ENCODE measurements at regions not wholly inside any gene's neighbourhood (a gene's known extent, or its start where the extent isn't known, plus 50 kb on each side); places are given as distances from the start of the nearest gene placed in this dataset.

DNA sequence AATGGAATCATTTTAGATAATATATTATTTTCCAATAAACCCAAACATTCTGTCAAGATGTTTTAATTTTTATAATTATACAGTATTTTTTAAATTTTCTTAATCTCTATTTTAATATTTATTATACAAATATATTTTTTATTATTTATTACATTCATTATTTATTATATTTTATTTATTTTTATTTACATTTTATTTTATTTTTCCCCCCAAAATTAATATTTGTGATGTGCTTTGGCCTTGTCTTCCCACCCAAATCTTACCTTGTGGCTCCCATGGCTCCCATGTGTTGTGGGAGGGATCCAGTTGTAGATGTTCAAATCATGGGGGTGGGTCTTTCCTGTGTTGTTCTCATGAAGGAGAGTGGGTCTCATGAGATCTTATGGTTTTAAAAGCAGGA lies 382.1 kb downstream of the TLE4 start:
- no peak overlapping the region for H2BK12ac ChIP-seq (ENCODE audit: insufficient read length, low read depth, low read length)
- no peak overlapping the region for H2BK120ac ChIP-seq (ENCODE audit: low read depth, low read length, poor library complexity, severe bottlenecking)
- no peak overlapping the region for H3K4me3 Mint-ChIP-seq
- no peak overlapping the region for H4K5ac ChIP-seq (ENCODE audit: insufficient read length, low read depth, low read length)
- TF ChIP-seq, protein P1, sequence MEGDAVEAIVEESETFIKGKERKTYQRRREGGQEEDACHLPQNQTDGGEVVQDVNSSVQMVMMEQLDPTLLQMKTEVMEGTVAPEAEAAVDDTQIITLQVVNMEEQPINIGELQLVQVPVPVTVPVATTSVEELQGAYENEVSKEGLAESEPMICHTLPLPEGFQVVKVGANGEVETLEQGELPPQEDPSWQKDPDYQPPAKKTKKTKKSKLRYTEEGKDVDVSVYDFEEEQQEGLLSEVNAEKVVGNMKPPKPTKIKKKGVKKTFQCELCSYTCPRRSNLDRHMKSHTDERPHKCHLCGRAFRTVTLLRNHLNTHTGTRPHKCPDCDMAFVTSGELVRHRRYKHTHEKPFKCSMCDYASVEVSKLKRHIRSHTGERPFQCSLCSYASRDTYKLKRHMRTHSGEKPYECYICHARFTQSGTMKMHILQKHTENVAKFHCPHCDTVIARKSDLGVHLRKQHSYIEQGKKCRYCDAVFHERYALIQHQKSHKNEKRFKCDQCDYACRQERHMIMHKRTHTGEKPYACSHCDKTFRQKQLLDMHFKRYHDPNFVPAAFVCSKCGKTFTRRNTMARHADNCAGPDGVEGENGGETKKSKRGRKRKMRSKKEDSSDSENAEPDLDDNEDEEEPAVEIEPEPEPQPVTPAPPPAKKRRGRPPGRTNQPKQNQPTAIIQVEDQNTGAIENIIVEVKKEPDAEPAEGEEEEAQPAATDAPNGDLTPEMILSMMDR (conservative IDR thresholded peaks at IDR 0.05), result no peak
- no peaks in the 10 kb centered on the region for H3K4me1 Mint-ChIP-seq
- peaks cover 10 to 15% of the 10 kb centered on the region in 2 experiments for H3K9me3 Mint-ChIP-seq
- DNase-seq, result no peak
- no peaks in the 10 kb centered on the region for H3K79me2 ChIP-seq (ENCODE audit: insufficient read depth, low read length)
- no peak overlapping the region for H3K23ac ChIP-seq (ENCODE audit: insufficient read length, low read depth, low read length)
- H3K9me3 ChIP-seq (ENCODE audit: control insufficient read depth, low read depth, low read length), result no peaks in the 10 kb centered on the region
- H3T11ph ChIP-seq (ENCODE audit: low read length), result no peak overlapping the region
- no peak overlapping the region for H2BK5ac ChIP-seq (ENCODE audit: insufficient read length, low read length)
- no peak overlapping the region for H4K8ac ChIP-seq (replicated peaks; ENCODE audit: insufficient read length, low read depth, low read length)
- H3K27ac Mint-ChIP-seq, result no peak overlapping the region
- H3K18ac ChIP-seq (ENCODE audit: insufficient read length, low read depth, low read length), result no peak overlapping the region
- no peak overlapping the region for H4K91ac ChIP-seq (ENCODE audit: insufficient read length, low read depth, low read length)
- H2AK5ac ChIP-seq (ENCODE audit: insufficient read length, low read length), result no peak overlapping the region
- H3K4me2 ChIP-seq (ENCODE audit: insufficient read depth, insufficient read length, low read length), result no peak overlapping the region
- no peak overlapping the region for H3K4ac ChIP-seq (ENCODE audit: low read depth, low read length)
- H2BK15ac ChIP-seq (ENCODE audit: low read depth, low read length), result no peak overlapping the region
- H3K23me2 ChIP-seq (ENCODE audit: insufficient read length, low read depth, low read length, poor library complexity, severe bottlenecking), result no peaks in the 10 kb centered on the region
- no peak overlapping the region for H2AFZ ChIP-seq (ENCODE audit: low read length)
- H3K4me1 ChIP-seq (ENCODE audit: insufficient read depth, low read length), result no peaks in the 10 kb centered on the region
- H3K56ac ChIP-seq (ENCODE audit: insufficient read length, low read depth, low read length), result no peak overlapping the region
- no peaks in the 10 kb centered on the region for H3K79me1 ChIP-seq (ENCODE audit: insufficient read depth, low read depth, low read length, poor library complexity, severe bottlenecking)
- no peak overlapping the region for H3K14ac ChIP-seq (ENCODE audit: insufficient read depth, low read length)
- no peaks in the 10 kb centered on the region for H4K20me1 ChIP-seq (ENCODE audit: control insufficient read depth, insufficient read depth, insufficient read length)
- peaks cover 9 to 10% (median 10%) of the 10 kb centered on the region in 3 experiments; a peak in 6 of 7 replicates for H3K36me3 Mint-ChIP-seq (ENCODE audit: insufficient read depth in 1 of 3, low read depth in 3 of 3)
- no peak overlapping the region for H3K9ac ChIP-seq (ENCODE audit: extremely low read depth, insufficient read length, low read length)
- no peaks in the 10 kb centered on the region for H3K27me3 ChIP-seq (ENCODE audit: insufficient read depth, low read length)
- no peak overlapping the region for H2BK20ac ChIP-seq (ENCODE audit: low read depth, low read length, poor library complexity, severe bottlenecking)
- no peak overlapping the region for H3K27ac ChIP-seq (ENCODE audit: insufficient read length, low read depth, low read length)
- H3K27me3 Mint-ChIP-seq (ENCODE audit: low read depth), result peaks cover 9% of the 10 kb centered on the region

Measured in H9 (cell line).